HG03378 (cell line): ENCODE measurements at regions not wholly inside any gene's neighbourhood (a gene's known extent, or its start where the extent isn't known, plus 50 kb on each side); places are given as distances from the start of the nearest gene placed in this dataset.

ENCODE experiments used
- ATAC-seq: cut with Tn5 transposase; IDR thresholded peaks from one replicate; pipeline ENCODE4 v1.9.1; 2021; ENCODE audit warnings: mild to moderate bottlenecking, moderate library complexity; ENCODE audit not compliant: unreplicated experiment

GRCh38 chr2:7574385-7574784, 657.2 kb downstream of the RNF144A start:
- ATAC-seq = no peak

GRCh38 chr2:7577769-7578168, 660.6 kb downstream of the RNF144A start:
- ATAC-seq = no peak

DNA sequence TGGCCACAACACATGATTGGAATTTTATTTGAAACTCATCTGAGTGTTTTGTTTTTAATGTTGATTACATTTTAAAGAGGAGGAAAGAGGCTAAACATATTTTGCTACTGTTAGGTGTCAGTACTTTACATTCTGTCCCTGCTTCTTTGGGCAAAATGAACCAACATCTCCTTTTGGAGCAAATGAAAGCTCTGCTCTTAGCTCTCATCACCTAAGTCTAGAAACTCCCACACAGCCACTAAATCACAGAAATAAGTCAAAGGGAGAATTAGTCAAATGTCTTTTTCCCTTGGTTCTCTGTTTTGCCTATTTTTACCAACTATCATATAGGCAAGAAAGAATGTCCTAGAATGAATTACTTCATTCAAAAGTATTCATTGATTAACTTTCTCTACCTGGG, 666.8 kb downstream of the RNF144A start:
- no peak for ATAC-seq

DNA sequence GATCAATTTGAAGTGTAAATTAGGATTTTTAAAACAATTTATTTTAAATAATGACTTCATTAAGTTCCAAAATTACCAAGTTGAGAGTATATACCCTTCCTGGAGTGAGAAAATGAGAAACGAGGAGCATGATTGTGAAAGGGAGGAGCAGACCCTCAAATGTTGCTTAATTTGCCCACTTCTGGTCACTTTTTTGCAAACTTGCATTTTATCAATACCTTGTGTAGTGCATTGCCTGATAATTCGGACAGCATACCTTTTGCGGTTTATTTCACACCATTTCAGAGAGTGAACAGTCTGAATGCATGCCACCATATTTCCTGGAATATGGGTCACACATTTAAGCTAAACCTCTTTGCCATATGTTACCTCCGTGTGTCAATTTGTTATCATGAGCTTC, 669.7 kb downstream of the RNF144A start:
- no peak for ATAC-seq

GRCh38 chr2:7588295-7588694, 671.1 kb downstream of the RNF144A start:
- ATAC-seq = no peak

DNA sequence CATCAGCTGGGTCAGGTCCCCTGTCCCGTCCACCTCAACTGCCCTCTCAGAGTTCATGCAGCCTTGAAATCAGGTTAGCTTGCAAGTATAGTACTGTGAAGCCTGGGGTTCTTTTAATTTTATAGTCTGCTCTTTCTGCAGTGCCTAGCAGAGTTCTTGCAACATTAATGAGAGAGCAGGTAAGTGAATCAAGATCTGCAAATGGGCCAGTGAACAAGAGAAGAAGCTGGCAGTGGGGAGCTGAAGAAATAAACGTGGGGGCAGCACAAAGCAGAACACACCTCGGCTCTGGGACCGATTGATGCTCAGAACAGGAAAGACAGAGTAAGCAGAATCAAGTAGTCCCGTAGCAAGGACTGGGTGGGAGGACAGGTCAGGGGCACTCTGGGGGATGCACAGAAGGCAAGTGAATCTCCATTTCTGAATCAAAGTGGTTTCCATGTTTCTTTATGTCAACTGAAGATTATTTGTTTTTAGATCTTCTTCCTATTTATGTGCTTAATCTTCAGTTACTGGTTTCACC, 675.5 kb downstream of the RNF144A start:
- ATAC-seq = no peak

DNA sequence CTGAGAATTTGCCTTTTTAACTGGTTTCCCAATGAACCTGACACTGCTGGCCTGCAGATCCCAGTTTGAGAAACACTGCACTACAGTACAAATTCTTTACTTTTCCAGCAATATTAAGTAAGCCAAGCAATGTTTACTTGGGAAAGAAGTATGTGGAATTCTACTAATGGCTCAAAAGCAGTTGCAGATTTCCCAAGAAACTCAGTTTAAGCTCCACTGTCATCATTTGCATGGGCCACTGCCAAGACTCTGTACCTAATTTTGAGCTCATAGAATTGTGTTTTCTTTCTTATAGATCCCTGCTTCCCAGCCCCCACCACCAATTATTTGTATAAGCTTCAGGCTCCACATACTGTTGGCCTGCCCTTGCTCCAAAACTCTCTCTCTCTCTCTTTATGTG, 676.1 kb downstream of the RNF144A start:
- ATAC-seq = no peak

GRCh38 chr2:7594211-7594610, 677.0 kb downstream of the RNF144A start:
- no peak for ATAC-seq

GRCh38 chr2:7595206-7595605, 678.0 kb downstream of the RNF144A start:
- ATAC-seq = no peak

- no peak for ATAC-seq
Observed at GRCh38 chr2:7598402-7598801, 681.2 kb downstream of the RNF144A start.

DNA sequence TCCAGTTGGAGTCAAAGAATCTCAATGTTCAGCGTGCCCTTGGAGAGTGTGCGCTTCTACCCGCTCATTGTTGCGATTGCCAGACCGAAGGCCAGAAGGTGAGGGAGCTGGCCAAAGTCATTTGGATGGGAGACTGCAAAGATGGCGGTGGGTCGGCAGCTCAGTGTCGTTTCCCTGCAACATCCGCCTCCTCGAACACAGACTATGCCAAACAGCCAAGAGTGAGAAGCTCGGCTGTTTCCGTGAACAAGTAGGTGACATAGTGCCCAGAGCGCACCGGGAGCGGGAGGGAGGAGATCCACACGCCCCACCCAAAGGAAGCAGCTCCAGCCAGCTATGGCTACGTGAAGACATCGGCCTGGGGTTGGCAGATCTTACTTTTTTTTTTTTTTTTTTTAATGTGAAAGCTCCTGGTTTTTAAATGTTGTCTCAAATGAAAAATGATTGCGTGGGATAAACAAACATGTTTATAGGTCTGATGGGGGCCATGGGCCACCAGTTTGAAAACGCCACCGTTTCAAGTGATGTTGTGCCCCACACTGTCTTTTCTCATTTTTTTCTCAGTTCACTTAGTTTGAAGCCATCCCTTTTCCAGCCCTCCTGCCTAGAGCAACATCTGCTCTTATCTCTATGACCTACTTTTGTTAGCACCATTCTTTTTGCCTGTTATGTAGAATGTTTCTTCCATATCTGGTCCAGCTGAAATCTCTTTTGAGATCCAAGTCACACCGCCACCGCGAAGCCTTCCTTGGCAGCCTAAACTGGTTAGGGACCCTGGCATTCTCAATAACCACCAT, 682.4 kb downstream of the RNF144A start:
- ATAC-seq = no peak

GRCh38 chr2:7601990-7602389, 684.8 kb downstream of the RNF144A start:
- no peak for ATAC-seq

GRCh38 chr2:7604456-7604855, 687.2 kb downstream of the RNF144A start:
- ATAC-seq = no peak

DNA sequence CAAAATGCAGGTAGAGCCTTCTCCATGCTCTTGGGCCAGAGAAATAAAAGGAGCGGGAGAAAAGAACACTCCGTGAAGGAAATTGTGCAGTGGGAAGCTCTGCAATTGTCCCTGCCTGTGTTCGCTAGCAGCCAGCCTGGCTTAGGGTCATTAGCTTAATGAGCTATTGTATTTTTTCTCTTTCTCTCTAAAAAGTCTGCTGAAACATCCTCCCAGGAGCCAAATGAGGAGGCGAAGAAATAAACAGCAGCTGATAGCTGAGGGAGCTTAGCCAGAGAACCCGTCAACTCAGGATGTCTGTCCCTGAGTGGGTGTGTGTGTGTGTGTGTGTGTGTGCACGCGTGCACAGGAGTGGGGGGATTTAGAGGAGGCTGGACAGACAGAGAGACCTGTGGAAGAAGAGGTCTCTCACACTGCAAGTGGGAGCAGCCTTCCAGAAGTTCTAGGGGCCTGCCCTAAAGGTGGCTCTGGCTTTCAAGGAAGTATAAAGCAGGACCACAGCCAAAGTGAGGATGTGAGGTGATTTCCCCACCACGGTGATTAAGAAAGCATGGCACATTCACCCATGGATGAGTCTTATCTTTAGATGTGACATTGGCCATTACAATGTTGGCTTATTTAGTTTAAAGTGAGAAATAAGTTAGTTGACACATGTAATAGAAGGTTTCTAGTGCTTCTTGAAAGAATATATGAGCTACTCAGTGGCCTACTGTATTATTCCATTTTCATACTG, 690.4 kb downstream of the RNF144A start:
- no peak for ATAC-seq

DNA sequence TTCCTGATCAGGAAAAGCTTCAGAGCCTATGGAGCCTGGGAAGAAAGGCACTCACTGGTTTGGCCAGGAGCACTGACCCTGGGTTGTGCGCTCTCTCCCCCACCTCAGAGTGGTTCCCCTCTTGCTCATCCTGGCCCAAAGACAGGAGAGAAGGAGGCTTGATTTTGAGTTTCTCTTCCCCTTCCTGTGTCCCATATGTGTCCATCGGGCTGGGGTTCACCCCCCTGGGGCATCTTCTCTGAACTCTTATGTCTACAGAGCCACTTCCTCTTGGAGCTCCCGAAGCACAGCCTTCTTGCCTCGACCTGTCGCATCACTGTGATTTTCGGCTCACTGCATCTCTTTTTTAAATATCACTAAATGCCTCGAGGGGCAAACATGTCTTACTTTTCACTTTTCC, 692.3 kb downstream of the RNF144A start:
- ATAC-seq = no peak

- no peak for ATAC-seq
Observed at GRCh38 chr2:7609974-7610373, 692.8 kb downstream of the RNF144A start.

DNA sequence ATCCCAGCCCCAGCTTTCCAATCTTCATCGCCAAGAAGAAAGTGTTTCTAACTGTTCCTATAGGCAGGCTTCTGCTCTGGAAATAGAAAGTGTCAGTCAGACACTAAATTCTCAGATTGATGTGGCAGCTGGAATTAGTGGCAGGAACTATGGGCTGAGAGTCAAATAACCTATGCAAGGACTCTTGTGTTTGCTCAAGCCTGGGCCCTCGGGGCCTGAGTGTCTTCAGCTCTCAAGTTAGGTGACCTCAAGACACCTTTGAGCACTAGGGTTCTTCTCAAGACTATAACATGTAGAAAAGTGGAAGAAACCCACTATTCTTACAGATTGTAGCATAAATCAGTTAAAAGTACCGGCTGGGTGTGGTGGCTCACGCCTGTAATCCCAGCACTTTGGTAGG, 694.5 kb downstream of the RNF144A start:
- no peak for ATAC-seq

DNA sequence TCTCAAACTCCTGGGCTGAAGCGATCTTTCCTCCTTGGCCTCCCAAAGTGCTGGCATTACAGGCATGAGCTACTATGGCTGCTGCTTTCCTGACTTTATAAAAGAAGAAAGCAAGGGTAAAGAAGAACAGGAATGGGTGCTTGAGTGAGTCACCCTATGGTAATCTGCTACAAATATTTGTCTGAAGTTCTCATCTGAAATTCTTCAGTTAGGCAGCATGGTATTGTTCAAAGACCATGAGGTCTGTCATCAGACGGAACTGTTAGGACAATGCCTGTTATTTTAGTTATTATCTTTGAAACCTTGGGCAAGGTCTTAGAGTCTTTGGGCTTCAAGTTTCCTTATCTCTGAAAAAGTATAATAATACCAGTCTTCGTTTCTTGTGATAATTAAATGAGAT, 695.8 kb downstream of the RNF144A start:
- no peak for ATAC-seq

- ATAC-seq = no peak
Observed at GRCh38 chr2:7613831-7614230, 696.6 kb downstream of the RNF144A start.

DNA sequence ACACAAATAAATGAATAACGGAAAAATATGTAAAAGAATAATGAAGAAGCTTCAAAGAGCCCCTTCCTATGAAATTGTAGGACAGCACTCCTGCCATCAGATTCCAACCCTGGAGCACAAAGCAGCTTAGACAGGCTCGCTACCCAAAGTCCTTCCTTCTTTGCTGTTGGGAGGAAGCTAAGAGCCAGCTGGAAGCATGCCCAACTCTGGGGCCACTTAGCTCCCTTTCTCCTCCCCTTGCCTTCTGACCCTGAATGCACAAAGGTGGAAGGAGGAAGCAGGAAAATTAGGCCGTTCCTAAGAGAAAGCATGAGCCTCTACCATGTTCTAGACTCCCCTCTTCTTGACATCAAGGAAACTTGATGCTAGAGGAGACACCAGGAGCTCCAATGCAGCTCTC, 700.8 kb downstream of the RNF144A start:
- no peak for ATAC-seq

- no peak for ATAC-seq
Observed at GRCh38 chr2:7619203-7619970, 702.2 kb downstream of the RNF144A start.
